GM18873 (cell line): ENCODE measurements at regions not wholly inside any gene's neighbourhood (a gene's known extent, or its start where the extent isn't known, plus 50 kb on each side); places are given as distances from the start of the nearest gene placed in this dataset.

ENCODE experiments used
- ATAC-seq: cut with Tn5 transposase; IDR thresholded peaks from one replicate; pipeline ENCODE4 v1.9.1; 2021; ENCODE audit warnings: mild to moderate bottlenecking, moderate library complexity, moderate number of reproducible peaks; ENCODE audit not compliant: unreplicated experiment, low FRiP score

- ATAC-seq = no peak
Observed at GRCh38 chr2:17262854-17263569, 255.2 kb downstream of the RAD51AP2 start.

- ATAC-seq = no peak
Observed at GRCh38 chr2:17259613-17260012, 258.6 kb downstream of the RAD51AP2 start.

GRCh38 chr2:17258861-17259260 is 259.4 kb downstream of the RAD51AP2 start:
- ATAC-seq = no peak

DNA sequence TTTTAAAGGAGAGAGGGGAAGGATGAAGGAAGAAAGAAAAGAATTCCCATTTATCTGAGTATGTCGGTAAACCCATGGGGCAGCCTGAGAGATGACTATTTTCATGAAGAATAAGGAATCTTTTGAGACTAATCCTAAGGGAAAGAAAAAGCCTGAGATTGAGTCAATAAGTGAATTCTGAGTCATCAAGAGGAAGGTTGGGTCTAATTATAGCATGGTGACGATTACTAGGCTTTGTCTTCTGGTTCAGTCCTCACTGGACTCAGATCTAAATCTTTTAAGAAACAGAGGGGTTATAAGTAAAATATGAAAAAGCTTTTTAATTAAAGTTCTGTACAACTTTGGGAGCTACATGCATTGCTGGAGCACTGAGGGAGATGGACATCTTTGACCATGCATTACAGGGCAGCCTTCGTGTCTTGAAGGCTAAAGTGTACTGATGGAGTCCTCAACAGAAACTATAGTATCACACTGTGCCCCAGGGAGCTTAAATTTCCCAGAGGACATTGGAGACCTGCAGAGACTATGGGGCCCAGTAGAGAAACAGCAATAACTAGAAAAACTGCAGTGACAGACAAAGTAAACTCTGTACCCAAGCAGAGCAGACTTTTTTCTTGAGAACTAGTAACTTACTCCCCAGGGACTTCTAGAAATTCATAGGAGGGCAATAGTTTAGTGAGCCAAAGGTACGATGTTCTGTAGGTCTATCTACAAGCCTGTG is 260.9 kb downstream of the RAD51AP2 start:
- ATAC-seq = no peak

- ATAC-seq = no peak
Observed at GRCh38 chr2:17255071-17255470, 263.2 kb downstream of the RAD51AP2 start.

GRCh38 chr2:17254421-17254820 is 263.8 kb downstream of the RAD51AP2 start:
- ATAC-seq = no peak

DNA sequence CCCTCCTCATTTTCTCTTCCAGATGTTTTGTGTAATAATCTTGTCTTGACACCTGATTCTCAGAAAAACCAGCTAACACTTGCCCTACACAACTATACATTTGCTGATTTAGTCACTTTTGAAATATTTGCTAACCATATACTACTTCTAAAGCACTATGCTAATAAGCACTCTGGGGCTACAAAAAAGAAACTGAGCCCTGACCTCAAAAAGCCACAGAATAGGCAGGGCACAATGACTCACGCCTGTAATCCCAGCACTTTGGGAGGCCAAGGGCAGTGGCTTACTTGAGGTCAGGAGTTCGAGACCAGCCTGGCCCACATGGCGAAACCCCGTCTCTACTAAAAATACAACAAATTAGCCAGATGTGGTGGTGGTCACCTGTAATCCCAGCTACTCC is 266.0 kb downstream of the RAD51AP2 start:
- ATAC-seq = no peak

- no peak for ATAC-seq
Observed at GRCh38 chr2:17251171-17251570, 267.1 kb downstream of the RAD51AP2 start.

DNA sequence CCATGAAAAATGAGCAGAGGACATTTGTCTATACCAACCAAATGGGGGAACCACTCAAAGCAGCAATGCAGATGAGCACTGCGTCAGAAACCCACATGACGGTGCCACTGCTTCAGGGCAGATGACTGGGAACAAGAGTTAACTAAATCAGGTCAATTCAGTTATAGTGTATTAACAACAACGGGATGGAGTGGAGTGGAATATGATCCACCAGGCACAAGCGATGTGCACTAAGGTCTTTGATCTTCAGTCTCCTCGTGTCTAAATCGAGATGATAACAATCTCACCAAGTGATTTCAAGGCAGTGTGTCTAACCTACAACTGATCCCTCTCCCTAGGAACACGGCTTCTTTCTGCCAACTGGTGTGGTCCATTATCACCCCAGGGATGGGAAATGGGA is 269.0 kb downstream of the RAD51AP2 start:
- no peak for ATAC-seq

DNA sequence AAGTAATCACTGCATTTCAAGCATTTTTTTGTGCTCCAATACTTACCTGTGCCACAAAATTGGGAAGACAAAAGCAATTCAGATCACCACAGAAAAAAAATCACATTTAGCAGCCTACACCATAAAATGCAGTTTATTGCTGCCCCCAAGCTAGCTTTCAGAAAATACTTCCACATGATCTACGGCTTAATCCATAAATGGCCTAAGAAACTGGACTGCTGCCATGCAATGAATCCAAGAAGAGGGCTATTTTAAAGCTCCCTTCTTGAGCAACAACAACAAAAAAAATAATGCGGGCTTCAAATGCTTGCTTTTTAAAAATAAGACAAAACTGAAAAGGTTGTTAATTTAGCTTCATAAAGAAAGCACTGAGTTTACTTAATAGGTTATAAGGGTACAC is 272.3 kb downstream of the RAD51AP2 start:
- no peak for ATAC-seq

DNA sequence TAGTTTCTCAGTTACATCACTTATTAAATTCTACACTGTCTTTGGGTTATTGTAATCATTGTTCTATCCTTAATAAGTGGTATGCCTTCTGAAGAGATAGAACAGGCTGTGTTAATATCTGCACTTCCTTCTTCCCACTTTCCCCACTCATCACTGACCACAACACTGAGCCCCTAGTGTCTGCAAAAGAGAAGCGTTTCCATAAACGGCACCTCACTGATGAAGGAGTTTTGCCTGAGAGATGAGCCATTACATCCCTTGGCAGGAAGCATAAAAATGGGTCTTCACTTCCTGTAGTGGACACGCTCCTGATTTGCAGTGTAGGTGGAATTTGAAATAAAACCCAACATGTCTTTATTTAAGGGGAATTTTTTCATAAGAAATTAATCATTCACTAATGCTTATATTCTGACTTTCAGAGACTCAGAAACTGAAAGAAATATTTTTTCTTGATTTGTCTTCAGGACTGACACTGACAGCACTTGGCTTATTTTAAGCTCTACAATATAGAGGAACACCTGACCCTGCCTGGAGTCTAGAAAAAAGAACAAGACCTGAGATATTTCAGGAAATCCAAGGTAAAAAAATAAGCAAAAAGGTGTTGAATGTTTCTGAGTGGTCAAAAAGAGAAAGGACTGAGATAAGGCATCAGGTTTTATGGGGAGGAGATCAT is 275.3 kb downstream of the RAD51AP2 start:
- ATAC-seq = no peak

DNA sequence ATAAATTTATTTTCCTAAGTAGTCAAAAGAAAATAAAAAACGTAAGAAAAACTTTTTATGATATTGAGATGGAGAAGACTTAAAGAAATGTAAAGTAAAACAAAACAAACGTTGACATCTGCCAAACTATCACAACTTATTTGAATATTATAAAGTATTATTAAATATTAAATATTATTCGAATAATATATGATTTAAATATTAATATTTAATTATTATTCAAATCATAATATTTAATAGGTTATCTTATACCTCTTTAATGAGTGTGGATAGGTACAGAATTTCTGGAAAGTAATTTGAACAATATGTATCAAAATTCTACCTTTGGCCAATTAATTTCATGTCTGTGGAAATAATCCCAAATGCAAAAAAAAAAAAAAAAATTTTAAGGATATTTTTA is 278.7 kb downstream of the RAD51AP2 start:
- ATAC-seq = no peak

GRCh38 chr2:17235167-17235566 is 283.1 kb downstream of the RAD51AP2 start:
- ATAC-seq = no peak

DNA sequence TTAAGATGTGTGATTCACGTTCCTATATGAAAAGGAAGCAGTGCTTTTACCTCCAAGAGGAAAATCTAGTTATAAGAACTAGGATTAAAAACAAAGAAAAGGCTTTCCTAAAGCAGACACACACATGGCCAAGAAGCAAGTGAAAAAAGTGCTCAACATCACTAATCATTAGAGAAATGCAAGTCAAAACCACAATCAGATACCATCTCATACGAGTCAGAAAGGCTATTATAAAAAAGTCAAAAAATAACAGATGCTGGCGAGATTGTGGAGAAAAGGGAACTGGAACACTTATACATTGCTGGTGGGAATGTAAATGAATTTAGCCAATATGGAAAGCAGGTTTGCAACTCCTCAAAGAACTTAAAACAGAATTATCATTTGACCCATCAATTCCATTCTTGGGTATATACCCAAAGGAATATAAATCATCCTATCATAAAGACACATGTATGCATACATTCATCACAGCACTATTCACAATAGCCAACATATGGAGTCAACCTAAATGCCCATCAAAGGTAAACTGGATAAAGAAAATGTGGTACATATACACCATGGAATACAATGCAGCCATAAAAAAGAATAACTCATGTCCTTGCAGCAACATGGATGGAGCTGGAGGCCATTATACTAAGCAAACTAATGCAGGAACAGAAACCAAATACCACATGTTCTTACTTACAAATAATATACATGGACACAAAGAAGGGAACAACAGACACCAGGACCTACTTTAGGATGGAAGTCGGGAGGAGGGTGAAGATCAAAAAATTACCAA is 285.3 kb downstream of the RAD51AP2 start:
- no peak for ATAC-seq

- no peak for ATAC-seq
Observed at GRCh38 chr2:17231394-17231965, 286.8 kb downstream of the RAD51AP2 start.

DNA sequence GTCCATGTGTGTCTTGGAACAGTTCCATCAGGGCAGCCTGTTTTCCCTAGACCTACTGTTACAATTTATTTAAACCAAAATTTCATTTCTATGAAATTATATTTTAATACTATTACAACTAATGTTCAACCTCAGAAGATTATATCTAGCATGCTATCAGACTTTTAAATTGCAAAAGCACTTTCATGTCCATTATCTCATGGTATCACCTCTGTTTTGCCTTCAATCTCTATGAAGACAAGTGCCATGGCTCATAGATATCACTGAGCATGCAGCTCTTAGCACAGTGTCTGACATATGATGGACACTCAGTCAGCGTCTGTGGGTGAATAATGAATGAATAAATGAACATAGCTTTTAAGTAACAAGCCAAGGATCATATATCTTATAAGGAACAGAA is 288.8 kb downstream of the RAD51AP2 start:
- no peak for ATAC-seq

DNA sequence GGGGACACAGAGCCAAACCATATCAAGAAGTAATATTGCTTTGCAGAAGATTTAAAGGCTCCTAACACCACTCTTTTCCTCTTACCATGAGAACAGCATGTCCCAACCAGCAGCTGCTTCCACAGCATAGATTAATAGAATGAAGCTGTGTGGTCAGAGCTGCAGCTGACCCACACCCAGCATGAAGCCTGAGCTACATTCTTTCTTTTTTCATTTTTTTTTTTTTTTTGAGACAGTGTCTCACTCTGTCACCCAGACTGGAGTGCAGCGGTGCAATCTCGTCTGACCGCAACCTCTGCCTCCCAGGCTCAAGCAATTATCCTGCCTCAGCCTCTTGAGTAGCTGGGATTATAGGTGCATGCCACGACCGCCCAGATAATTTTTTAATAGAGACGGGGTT is 289.8 kb downstream of the RAD51AP2 start:
- no peak for ATAC-seq

GRCh38 chr2:17227856-17228255 is 290.4 kb downstream of the RAD51AP2 start:
- no peak for ATAC-seq

DNA sequence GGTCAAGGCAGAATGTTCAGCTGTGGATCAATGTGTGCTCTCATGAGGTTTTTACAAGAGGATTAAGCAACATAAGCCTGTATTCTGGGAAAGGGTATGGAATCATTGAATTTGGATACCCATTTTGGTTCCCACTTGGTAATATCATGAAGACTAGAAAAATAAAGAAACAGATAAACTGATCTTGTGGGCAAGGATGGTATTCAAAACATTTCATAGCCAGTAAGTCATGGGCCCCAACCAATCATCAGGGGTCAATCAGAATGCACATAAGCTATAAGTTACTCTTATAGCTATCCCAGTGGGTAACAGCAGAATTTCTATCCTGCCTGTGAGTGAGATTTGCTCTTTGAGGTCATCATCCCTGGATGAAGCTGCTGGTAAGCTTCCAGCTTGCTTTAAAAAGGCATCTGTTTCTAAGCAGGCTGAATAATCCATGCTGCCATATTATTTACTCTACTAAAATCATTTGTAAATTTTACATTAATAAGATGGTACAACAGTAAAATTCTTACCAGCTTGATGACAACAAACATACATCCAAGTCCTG is 291.2 kb downstream of the RAD51AP2 start:
- no peak for ATAC-seq

DNA sequence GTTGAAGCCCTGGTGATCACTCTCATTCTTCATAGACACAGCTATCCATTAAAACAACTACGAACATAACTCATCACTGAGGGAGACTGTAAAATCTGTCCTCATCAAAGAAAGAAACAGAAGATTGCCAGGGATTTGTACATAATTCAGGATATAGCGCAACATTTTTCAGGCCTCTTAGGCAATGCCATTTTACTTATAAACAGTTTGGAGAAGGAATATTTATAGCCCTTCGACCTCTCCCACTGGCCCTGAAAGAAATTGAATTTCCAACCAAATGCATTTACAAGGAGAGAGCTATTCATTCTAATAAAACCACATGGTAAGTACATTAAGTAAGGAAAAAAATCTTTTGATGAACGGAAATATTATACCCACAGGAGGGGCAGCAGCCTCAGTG is 295.0 kb downstream of the RAD51AP2 start:
- ATAC-seq = no peak
